22Rv1 (cell line): ENCODE measurements at regions not wholly inside any gene's neighbourhood (a gene's known extent, or its start where the extent isn't known, plus 50 kb on each side); places are given as distances from the start of the nearest gene placed in this dataset.

Experiments used
- ZFX ChIP-seq: fragments of 450-650 bp; IDR thresholded peaks from 2 replicates; pipeline ENCODE4 v1.6.1; 2017; ENCODE audit warnings: antibody characterized with exemption, borderline replicate concordance
- TF ChIP-seq, protein P1 (sequence below): fragments of 450-650 bp; IDR thresholded peaks from 2 replicates; pipeline ENCODE4 v1.5.1; 2017; ENCODE audit warnings: mild to moderate bottlenecking

DNA sequence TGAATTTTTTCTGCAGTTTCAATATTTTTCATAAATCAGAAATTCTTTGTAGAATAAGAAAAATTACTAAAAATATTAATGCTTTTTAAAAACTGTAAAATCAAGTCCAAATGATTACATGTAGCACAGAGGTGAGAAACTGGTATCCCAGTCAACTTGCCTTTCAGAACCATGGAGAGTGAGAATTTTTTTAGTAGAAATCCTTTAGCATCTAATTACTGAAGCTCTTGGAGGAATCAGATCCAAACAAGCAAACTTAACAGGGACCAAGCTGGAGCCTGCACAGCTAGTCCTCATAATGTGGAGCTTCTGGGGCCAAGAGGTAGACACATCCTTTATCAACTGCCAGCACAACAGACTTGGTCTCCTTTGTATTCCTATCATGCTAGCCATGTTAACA, 724.5 kb downstream of the TFAP2A start:
- TF ChIP-seq, protein P1, sequence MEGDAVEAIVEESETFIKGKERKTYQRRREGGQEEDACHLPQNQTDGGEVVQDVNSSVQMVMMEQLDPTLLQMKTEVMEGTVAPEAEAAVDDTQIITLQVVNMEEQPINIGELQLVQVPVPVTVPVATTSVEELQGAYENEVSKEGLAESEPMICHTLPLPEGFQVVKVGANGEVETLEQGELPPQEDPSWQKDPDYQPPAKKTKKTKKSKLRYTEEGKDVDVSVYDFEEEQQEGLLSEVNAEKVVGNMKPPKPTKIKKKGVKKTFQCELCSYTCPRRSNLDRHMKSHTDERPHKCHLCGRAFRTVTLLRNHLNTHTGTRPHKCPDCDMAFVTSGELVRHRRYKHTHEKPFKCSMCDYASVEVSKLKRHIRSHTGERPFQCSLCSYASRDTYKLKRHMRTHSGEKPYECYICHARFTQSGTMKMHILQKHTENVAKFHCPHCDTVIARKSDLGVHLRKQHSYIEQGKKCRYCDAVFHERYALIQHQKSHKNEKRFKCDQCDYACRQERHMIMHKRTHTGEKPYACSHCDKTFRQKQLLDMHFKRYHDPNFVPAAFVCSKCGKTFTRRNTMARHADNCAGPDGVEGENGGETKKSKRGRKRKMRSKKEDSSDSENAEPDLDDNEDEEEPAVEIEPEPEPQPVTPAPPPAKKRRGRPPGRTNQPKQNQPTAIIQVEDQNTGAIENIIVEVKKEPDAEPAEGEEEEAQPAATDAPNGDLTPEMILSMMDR: no peak
- TF ChIP-seq ZFX: no peak
